ENCODE measurements at regions not wholly inside any gene's neighbourhood (a gene's known extent, or its start where the extent isn't known, plus 50 kb on each side); places are given as distances from the start of the nearest gene placed in this dataset.
"Not testable (repeated sequence)": the region's sequence is repeated elsewhere in the genome, so short reads cannot be mapped to it uniquely, and the experiment has no call there.

GRCh38 chr12:71303199-71303598 lies 136.4 kb upstream of the LGR5 start:
- intact Hi-C loops (cut with micrococcal nuclease), result no loop called here
- DNase-seq (no peak), ATAC-seq (no peak)

GRCh38 chr12:71300772-71301675 lies 138.6 kb upstream of the LGR5 start:
- DNase-seq (no peak), ATAC-seq (no peak)
- intact Hi-C loops (cut with micrococcal nuclease), result no loop called here

- DNase-seq (no peak), ATAC-seq (no peak)
- intact Hi-C loops (cut with micrococcal nuclease), result no loop called here
Observed at GRCh38 chr12:71299541-71300376, 139.8 kb upstream of the LGR5 start.

- DNase-seq, result no peak
- no peak for ATAC-seq
- intact Hi-C loops (cut with micrococcal nuclease), result no loop called here
Observed at GRCh38 chr12:71297930-71298329, 140.1 kb upstream of the TSPAN8 start.

GRCh38 chr12:71295953-71296352 lies 138.2 kb upstream of the TSPAN8 start:
- no peak for ATAC-seq
- intact Hi-C loops (cut with micrococcal nuclease), result no loop called here

GRCh38 chr12:71291746-71292145 lies 133.9 kb upstream of the TSPAN8 start:
- no peak for DNase-seq
- intact Hi-C loops (cut with micrococcal nuclease), result no loop called here
- ATAC-seq, result no peak

More at GRCh38 chr12:71295953-71296352, 138.2 kb upstream of the TSPAN8 start:
- DNase-seq, result no peak

GRCh38 chr12:71283883-71284282 lies 126.1 kb upstream of the TSPAN8 start:
- ATAC-seq (no peak), DNase-seq (no peak)
- intact Hi-C loops (cut with micrococcal nuclease), result no loop called here

- intact Hi-C loops (cut with micrococcal nuclease), result no loop called here
- DNase-seq (no peak), ATAC-seq (no peak)
Observed at GRCh38 chr12:71282925-71283324, 125.1 kb upstream of the TSPAN8 start.

GRCh38 chr12:71282020-71282419 lies 124.2 kb upstream of the TSPAN8 start:
- DNase-seq, result no peak
- intact Hi-C loops (cut with micrococcal nuclease), result no loop called here
- ATAC-seq, result no peak

- intact Hi-C loops (cut with micrococcal nuclease), result no loop called here
- DNase-seq, result no peak
- no peak for ATAC-seq
Observed at GRCh38 chr12:71281425-71281824, 123.6 kb upstream of the TSPAN8 start.

- ATAC-seq (no peak), DNase-seq (no peak)
- intact Hi-C loops (cut with micrococcal nuclease), result no loop called here
Observed at GRCh38 chr12:71277866-71278265, 120.1 kb upstream of the TSPAN8 start.

GRCh38 chr12:71276541-71276940 lies 118.7 kb upstream of the TSPAN8 start:
- intact Hi-C loops (cut with micrococcal nuclease), result no loop called here
- ATAC-seq, result no peak
- no peak for DNase-seq

- DNase-seq; ATAC-seq; intact Hi-C loops (cut with micrococcal nuclease): not testable (repeated sequence)
Observed at GRCh38 chr12:71270794-71271193, 113.0 kb upstream of the TSPAN8 start.

GRCh38 chr12:71270057-71270456 lies 112.3 kb upstream of the TSPAN8 start:
- no peak for DNase-seq
- ATAC-seq, result no peak
- intact Hi-C loops (cut with micrococcal nuclease), result no loop called here

GRCh38 chr12:71269281-71269598 lies 111.4 kb upstream of the TSPAN8 start:
- ATAC-seq, result no peak
- intact Hi-C loops (cut with micrococcal nuclease), result no loop called here
- no peak for DNase-seq

GRCh38 chr12:71268598-71269280 lies 110.9 kb upstream of the TSPAN8 start:
- no peak for ATAC-seq
- no peak for DNase-seq
- intact Hi-C loops (cut with micrococcal nuclease), result no loop called here

- ATAC-seq (no peak), DNase-seq (no peak)
- intact Hi-C loops (cut with micrococcal nuclease), result no loop called here
Observed at GRCh38 chr12:71266606-71267005, 108.8 kb upstream of the TSPAN8 start.

- intact Hi-C loops (cut with micrococcal nuclease); DNase-seq; ATAC-seq: not testable (repeated sequence)
Observed at GRCh38 chr12:71265731-71266130, 107.9 kb upstream of the TSPAN8 start.

- intact Hi-C loops (cut with micrococcal nuclease), result no loop called here
- ATAC-seq (no peak), DNase-seq (no peak)
Observed at GRCh38 chr12:71262466-71262865, 104.7 kb upstream of the TSPAN8 start.

- intact Hi-C loops (cut with micrococcal nuclease), result no loop called here
- DNase-seq, result no peak
- ATAC-seq, result no peak
Observed at GRCh38 chr12:71252473-71252872, 94.7 kb upstream of the TSPAN8 start.

Measured in left ventricle myocardium superior (tissue), 1 donor.